Psoas muscle (tissue), 7 donors: ENCODE measurements at regions not wholly inside any gene's neighbourhood (a gene's known extent, or its start where the extent isn't known, plus 50 kb on each side); places are given as distances from the start of the nearest gene placed in this dataset.

ENCODE experiments used
- ATAC-seq, 4 donors: fragments of 200-7000 bp; cut with Tn5 transposase; one replicate each; pipeline ENCODE4 v1.9.1; 2020; ENCODE audit warnings: moderate library complexity in 3 of 4, mild to moderate bottlenecking in 2 of 4
- DNase-seq, 2 donors: peaks; one replicate each; pipeline ENCODE4 v3.0.0-alpha.2; 2020
- H3K27ac ChIP-seq: fragments of 200-600 bp; one replicate; pipeline ENCODE4 v1.8.0; 2022
- H3K27me3 ChIP-seq, 3 donors: fragments of 200-600 bp in 1 of 3; one replicate each; pipeline versions ENCODE4 v1.6.1 to v1.8.0; 2013 to 2022; ENCODE audit warnings: low read length in 2 of 3, mild to moderate bottlenecking in 2 of 3, moderate library complexity in 1 of 3; ENCODE audit not compliant: insufficient read depth in 3 of 3
- H3K36me3 ChIP-seq, 2 donors: fragments of 200-600 bp in 1 of 2; one replicate each; pipeline versions ENCODE4 v1.6.1 to v1.8.0; 2013 to 2022; ENCODE audit warnings: low read depth in 1 of 2, mild to moderate bottlenecking in 1 of 2, moderate library complexity in 1 of 2; ENCODE audit not compliant: insufficient read depth in 1 of 2
- H3K4me1 ChIP-seq: fragments of 200-600 bp; one replicate; pipeline ENCODE4 v1.8.0; 2022
- H3K4me3 ChIP-seq: fragments of 200-600 bp; one replicate; pipeline ENCODE4 v1.8.0; 2022; ENCODE audit warnings: mild to moderate bottlenecking
- H3K9me3 ChIP-seq: fragments of 200-600 bp; one replicate; pipeline ENCODE4 v1.8.0; 2022
- WGBS, 3 donors: extraction: QIAGEN DNeasy Blood & Tissue Kit; methylation state at CpG; one replicate each; pipeline versions ENCODE4 v1.1.6 to v1.1.7; 2013; 5-methylcytosine and 5-hydroxymethylcytosine counted together
- intact Hi-C, 2 donors: fragments of 100-400 bp; cut with DNase I; formaldehyde crosslinking; loops; one replicate each; pipeline versions ENCODE4 v1.11.0 to v1.14.2; 2022
- TF ChIP-seq, protein P1 (sequence below): fragments of 200-600 bp; IDR thresholded peaks from one replicate; pipeline ENCODE4 v1.8.0; 2022; ENCODE audit warnings: antibody characterized with exemption
- donor health status: healthy with polysubstance abuse.
- donor health status: DM: no; HTN: no; CAD: no; lungs with moderate emphysema.
- donor health status: Bipolar disorder and iron deficiency.
- donor health status: healthy.
- donor health status: DM: yes; HTN: yes; CAD: no.
- donor health status: DM: no; HTN: no; CAD: no.
- donor health status: DM: yes; HTN: yes; CAD: no.

DNA sequence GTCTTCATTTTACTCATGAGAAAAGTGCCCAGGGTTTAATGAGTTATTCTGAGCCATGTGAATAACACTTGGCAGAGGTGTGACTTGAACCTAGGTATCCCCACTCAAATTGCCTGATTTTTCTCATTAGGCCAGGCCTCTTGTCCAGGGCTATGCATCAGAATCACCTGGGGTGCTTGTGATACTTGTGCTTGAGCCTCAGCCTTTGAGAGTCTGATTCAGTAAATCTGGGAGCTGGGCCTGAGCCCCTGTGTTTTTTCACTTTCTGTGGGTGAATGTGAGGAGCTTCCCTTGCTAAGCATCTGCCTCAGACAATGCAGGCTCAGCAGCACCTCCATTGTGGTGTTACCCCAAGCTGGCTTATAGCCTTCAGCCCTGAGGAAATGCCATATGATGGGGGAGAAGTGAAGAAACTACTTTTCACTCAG is 127.1 kb downstream of the S1PR1 start:
- intact Hi-C loops, result no loop called here
- Histone ChIP-seq H3K36me3 (no peaks in the 10 kb centered on the region), H3K27ac (no peak overlapping the region), H3K27me3 (no peaks in the 10 kb centered on the region), H3K4me1 (no peaks in the 10 kb centered on the region), H3K4me3 (no peak overlapping the region), H3K9me3 (no peaks in the 10 kb centered on the region)
- TF ChIP-seq, protein P1, sequence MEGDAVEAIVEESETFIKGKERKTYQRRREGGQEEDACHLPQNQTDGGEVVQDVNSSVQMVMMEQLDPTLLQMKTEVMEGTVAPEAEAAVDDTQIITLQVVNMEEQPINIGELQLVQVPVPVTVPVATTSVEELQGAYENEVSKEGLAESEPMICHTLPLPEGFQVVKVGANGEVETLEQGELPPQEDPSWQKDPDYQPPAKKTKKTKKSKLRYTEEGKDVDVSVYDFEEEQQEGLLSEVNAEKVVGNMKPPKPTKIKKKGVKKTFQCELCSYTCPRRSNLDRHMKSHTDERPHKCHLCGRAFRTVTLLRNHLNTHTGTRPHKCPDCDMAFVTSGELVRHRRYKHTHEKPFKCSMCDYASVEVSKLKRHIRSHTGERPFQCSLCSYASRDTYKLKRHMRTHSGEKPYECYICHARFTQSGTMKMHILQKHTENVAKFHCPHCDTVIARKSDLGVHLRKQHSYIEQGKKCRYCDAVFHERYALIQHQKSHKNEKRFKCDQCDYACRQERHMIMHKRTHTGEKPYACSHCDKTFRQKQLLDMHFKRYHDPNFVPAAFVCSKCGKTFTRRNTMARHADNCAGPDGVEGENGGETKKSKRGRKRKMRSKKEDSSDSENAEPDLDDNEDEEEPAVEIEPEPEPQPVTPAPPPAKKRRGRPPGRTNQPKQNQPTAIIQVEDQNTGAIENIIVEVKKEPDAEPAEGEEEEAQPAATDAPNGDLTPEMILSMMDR, result no peak
- ATAC-seq (no peak), DNase-seq (no peak)

GRCh38 chr1:101364370-101365120 is 127.7 kb downstream of the S1PR1 start:
- intact Hi-C loops, result no loop called here
- no peak for DNase-seq

DNA sequence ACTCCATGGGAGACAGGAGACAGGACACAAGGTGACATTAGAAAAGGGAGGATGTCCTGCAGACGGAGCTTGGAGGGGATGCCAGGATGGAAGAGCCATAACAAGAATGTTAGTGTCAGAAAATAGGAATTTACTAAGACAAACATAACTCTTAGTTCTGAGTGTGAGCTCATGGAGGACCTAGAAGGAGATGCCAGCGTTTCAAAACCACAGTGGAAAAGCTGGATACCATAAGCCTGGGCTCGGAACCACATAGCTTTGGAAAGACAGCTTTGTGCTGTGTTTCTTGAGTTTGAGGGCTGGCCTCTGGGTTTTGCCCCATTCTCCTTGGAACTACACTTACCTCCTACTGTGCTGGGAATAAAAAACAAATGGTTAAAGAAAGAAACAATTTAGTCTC is 128.4 kb downstream of the S1PR1 start:
- Histone ChIP-seq H3K27me3 (no peaks in the 10 kb centered on the region), H3K36me3 (no peaks in the 10 kb centered on the region), H3K9me3 (no peaks in the 10 kb centered on the region), H3K4me3 (no peak overlapping the region), H3K4me1 (no peaks in the 10 kb centered on the region), H3K27ac (no peak overlapping the region)
- ATAC-seq (no peak), DNase-seq (no peak)
- TF ChIP-seq, protein P1, result no peak
- intact Hi-C loops, result no loop called here
- 60 to 75% (median 60%) methylated on average over 3 of the region's 3 CpGs for WGBS, 3 donors

More at GRCh38 chr1:101364370-101365120, 127.7 kb downstream of the S1PR1 start:
- no peak overlapping the region for H3K4me3 ChIP-seq
- no peaks in the 10 kb centered on the region for H3K27me3 ChIP-seq
- TF ChIP-seq, protein P1, result no peak
- ATAC-seq, result no peak
- H3K36me3 ChIP-seq, result no peaks in the 10 kb centered on the region
- no peaks in the 10 kb centered on the region for H3K4me1 ChIP-seq
- H3K9me3 ChIP-seq, result no peaks in the 10 kb centered on the region
- H3K27ac ChIP-seq, result no peak overlapping the region
- WGBS, 3 donors, result 85 to 86% (median 85%) methylated on average over 3 of the region's 3 CpGs

GRCh38 chr1:101365878-101366277 is 129.1 kb downstream of the S1PR1 start:
- no peak for DNase-seq
- Histone ChIP-seq H3K27me3 (no peaks in the 10 kb centered on the region), H3K27ac (no peak overlapping the region), H3K4me3 (no peak overlapping the region), H3K9me3 (no peaks in the 10 kb centered on the region), H3K4me1 (no peaks in the 10 kb centered on the region), H3K36me3 (no peaks in the 10 kb centered on the region)
- ATAC-seq, result no peak
- intact Hi-C loops, result no loop called here
- 69 to 72% (median 69%) methylated on average over 2 of the region's 2 CpGs for WGBS, 3 donors
- TF ChIP-seq, protein P1, result no peak
